Lower lobe of right lung (tissue), 2 donors: ENCODE measurements at regions not wholly inside any gene's neighbourhood (a gene's known extent, or its start where the extent isn't known, plus 50 kb on each side); places are given as distances from the start of the nearest gene placed in this dataset.
"Not testable (repeated sequence)": the region's sequence is repeated elsewhere in the genome, so short reads cannot be mapped to it uniquely, and the experiment has no call there.

Experiments used
- ATAC-seq, 2 donors: fragments of 200-7000 bp; cut with Tn5 transposase; one replicate each; pipeline ENCODE4 v1.9.1; 2020 to 2022; ENCODE audit warnings: mild to moderate bottlenecking in 2 of 2, moderate library complexity in 2 of 2
- DNase-seq: peaks from one replicate; pipeline ENCODE4 v3.0.0-alpha.2; 2020
- H3K27ac ChIP-seq: fragments of 200-600 bp; one replicate; pipeline ENCODE4 v1.8.0; 2022
- H3K27me3 ChIP-seq: fragments of 200-600 bp; one replicate; pipeline ENCODE4 v1.8.0; 2022; ENCODE audit warnings: low read depth
- H3K36me3 ChIP-seq: fragments of 200-600 bp; one replicate; pipeline ENCODE4 v1.8.0; 2022; ENCODE audit warnings: mild to moderate bottlenecking
- H3K4me1 ChIP-seq: fragments of 200-600 bp; one replicate; pipeline ENCODE4 v1.8.0; 2022
- H3K4me3 ChIP-seq: fragments of 200-600 bp; one replicate; pipeline ENCODE4 v1.8.0; 2022; ENCODE audit warnings: mild to moderate bottlenecking
- H3K9me3 ChIP-seq: fragments of 200-600 bp; one replicate; pipeline ENCODE4 v1.8.0; 2022
- intact Hi-C: fragments of 100-400 bp; cut with DNase I; formaldehyde crosslinking; loops from one replicate; pipeline ENCODE4 v1.11.0; 2022
- TF ChIP-seq, protein P1 (sequence below): fragments of 200-600 bp; IDR thresholded peaks from one replicate; pipeline ENCODE4 v1.8.0; 2022; ENCODE audit warnings: antibody characterized with exemption, mild to moderate bottlenecking
- donor health status: DM: no; HTN: yes; CAD: no; lungs with severe emphysema.

DNA sequence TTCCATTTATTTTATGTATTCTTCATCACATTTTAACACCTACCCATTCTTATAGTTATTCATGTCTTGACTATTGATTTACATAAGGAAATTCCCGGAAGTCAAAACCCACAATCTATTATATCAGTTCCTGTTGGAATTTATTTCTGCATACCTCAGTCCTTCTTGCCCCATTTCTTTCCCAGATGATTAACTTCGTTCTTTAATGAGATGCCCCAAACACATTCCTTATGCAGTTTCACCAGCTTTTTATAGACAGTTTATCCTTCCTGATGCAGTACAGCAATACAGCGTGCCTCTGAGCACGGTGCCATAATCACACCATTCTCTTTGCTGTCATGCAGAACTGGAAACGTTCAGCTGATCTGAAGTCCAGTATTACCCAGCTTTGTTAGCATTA, 175.8 kb upstream of the NANOGP8 start:
- H3K27me3 ChIP-seq = no peaks in the 10 kb centered on the region
- ATAC-seq (no peak), DNase-seq (no peak)
- intact Hi-C loops = no loop called here
- TF ChIP-seq, protein P1, sequence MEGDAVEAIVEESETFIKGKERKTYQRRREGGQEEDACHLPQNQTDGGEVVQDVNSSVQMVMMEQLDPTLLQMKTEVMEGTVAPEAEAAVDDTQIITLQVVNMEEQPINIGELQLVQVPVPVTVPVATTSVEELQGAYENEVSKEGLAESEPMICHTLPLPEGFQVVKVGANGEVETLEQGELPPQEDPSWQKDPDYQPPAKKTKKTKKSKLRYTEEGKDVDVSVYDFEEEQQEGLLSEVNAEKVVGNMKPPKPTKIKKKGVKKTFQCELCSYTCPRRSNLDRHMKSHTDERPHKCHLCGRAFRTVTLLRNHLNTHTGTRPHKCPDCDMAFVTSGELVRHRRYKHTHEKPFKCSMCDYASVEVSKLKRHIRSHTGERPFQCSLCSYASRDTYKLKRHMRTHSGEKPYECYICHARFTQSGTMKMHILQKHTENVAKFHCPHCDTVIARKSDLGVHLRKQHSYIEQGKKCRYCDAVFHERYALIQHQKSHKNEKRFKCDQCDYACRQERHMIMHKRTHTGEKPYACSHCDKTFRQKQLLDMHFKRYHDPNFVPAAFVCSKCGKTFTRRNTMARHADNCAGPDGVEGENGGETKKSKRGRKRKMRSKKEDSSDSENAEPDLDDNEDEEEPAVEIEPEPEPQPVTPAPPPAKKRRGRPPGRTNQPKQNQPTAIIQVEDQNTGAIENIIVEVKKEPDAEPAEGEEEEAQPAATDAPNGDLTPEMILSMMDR = no peak
- no peak overlapping the region for H3K4me3 ChIP-seq
- H3K27ac ChIP-seq = no peak overlapping the region
- no peaks in the 10 kb centered on the region for H3K4me1 ChIP-seq
- H3K9me3 ChIP-seq = no peaks in the 10 kb centered on the region
- no peaks in the 10 kb centered on the region for H3K36me3 ChIP-seq

DNA sequence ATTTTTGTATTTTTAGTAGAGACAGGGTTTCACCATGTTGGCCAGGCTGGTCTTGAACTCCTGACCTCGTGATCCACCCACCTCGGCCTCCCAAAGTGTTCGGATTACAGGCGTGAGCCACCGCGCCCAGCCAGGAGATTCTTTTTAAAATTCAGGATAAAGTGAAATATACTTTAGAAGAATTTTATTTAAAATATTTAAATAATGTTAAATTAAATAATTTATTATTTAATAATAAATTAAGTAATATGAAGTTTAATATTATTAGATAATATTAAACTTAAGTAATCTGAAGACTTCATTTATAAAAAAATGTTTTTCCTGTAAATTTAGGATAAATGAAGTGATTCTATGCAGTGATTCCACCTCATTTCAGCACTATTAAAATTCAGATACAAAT, 175.2 kb upstream of the NANOGP8 start:
- H3K27me3 ChIP-seq, intact Hi-C loops: not testable (repeated sequence)

DNA sequence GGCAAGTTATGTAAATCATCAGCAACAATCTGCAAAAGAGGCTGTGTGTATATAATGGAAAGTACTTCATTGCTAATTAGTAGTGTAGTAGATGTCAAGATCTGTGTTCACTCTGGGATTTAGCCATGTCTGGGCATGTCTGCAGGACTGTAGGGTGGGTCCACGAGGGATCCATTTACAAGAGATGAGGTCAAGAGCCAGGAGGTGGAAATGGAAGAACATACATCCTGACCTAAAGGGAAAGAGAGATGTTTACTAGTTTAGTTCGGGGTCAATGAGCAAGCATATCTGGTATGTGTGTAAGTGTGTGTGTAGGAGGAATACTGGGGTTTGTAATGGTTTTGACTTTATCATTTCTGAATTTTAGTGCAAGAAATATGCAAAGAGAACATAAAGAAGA, 171.5 kb upstream of the NANOGP8 start:
- intact Hi-C loops = no loop called here

More for the DNA sequence above, 175.2 kb upstream of the NANOGP8 start:
- ATAC-seq, H3K36me3 ChIP-seq, H3K4me1 ChIP-seq, H3K9me3 ChIP-seq, H3K27ac ChIP-seq, DNase-seq, H3K4me3 ChIP-seq: not testable (repeated sequence)

DNA sequence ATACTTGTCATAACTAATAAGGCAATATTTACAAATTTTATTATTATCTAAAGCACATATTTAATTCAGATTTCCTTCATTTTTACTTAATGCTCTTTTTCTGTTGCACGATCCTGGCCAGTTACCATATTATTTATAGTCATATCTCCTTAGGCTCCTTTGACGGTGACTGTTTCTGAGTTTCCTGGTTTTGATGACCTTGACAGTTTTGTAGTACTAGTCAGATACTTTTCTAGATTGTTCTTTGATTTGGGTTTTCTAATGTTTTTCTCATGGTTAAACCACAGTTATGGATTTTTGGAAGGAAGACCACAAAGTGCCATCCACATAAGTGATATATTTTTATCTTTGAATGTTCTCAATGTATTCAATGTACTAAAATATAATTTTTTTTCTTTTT, 171.0 kb upstream of the NANOGP8 start:
- no peaks in the 10 kb centered on the region for H3K4me1 ChIP-seq
- no peaks in the 10 kb centered on the region for H3K36me3 ChIP-seq
- intact Hi-C loops = no loop called here
- ATAC-seq (no peak), DNase-seq (no peak)
- H3K9me3 ChIP-seq = no peaks in the 10 kb centered on the region
- H3K27me3 ChIP-seq = no peaks in the 10 kb centered on the region
- H3K4me3 ChIP-seq = no peak overlapping the region
- TF ChIP-seq, protein P1 = no peak
- H3K27ac ChIP-seq = no peak overlapping the region

More for the DNA sequence above, 171.5 kb upstream of the NANOGP8 start:
- H3K36me3 ChIP-seq = no peaks in the 10 kb centered on the region
- no peak overlapping the region for H3K27ac ChIP-seq
- no peak overlapping the region for H3K4me3 ChIP-seq
- DNase-seq (no peak), ATAC-seq (no peak)
- H3K4me1 ChIP-seq = no peaks in the 10 kb centered on the region
- H3K9me3 ChIP-seq = no peaks in the 10 kb centered on the region
- TF ChIP-seq, protein P1 = no peak
- no peaks in the 10 kb centered on the region for H3K27me3 ChIP-seq

DNA sequence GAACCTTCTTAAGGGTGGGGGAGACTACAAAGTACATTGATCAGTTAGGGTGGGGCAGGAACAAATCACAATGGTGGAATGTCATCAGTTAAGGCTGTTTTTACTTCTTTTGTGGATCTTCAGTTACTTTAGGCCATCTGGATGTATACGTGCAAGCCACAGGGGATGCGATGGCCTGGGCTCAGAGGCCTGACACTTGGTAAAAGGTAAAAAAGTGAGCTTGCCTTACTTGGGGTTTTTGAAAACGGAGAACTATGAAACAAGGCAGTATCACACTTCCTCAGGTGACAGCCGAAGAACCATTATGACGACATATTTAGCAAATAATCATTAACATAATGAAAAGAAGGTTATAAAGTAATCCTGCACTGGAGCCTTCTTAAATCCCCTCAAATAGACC, 169.8 kb upstream of the NANOGP8 start:
- H3K36me3 ChIP-seq, H3K4me3 ChIP-seq, intact Hi-C loops, H3K27me3 ChIP-seq, H3K9me3 ChIP-seq, H3K4me1 ChIP-seq, H3K27ac ChIP-seq, ATAC-seq, DNase-seq: not testable (repeated sequence)

DNA sequence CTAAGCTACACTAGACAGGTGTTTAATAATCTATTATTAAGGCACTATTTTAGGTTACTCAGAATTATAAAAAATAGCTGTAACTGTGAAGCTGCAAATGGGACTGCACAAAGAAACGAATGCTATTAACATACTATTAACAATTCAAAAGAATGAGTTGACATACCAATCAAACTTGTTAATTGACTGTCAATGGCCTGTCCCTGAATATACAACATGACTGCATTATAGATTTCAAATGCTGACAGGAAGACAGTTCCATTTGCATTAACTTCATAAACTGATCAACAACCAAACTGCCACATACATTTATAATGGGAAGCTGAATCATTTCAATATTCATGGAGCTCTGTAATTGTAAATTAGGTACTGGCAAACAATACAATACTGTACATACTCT, 169.0 kb upstream of the NANOGP8 start:
- TF ChIP-seq, protein P1 = no peak
- no peaks in the 10 kb centered on the region for H3K9me3 ChIP-seq
- intact Hi-C loops = no loop called here

DNA sequence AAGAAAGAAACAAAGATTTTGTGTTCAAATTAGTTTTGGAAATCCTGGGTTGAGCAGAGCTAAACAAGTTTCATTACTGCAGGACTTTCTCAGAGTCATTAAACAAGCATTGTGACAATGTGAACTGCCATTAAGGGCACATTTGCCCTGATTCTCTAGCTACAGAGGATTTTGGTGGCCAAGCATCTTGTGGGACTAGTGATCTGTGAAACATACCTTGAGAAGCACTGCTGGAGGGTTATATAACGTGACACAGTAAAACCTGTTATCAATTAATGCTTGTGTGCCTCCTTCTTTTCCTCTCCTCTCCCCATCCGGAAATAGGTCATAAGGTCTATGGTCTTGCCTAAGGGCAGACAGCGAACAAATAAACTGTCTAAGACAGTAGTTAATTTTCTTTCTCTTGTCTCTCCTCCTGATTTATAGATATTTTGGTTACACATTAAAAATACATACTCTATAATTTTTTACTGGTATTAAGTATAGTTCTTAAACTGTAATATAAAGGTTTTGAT, 167.3 kb upstream of the NANOGP8 start:
- intact Hi-C loops = no loop called here
- Histone ChIP-seq H3K4me3 (no peak overlapping the region), H3K36me3 (no peaks in the 10 kb centered on the region), H3K27me3 (no peaks in the 10 kb centered on the region), H3K27ac (no peak overlapping the region), H3K9me3 (no peaks in the 10 kb centered on the region), H3K4me1 (no peaks in the 10 kb centered on the region)
- DNase-seq (no peak), ATAC-seq (no peak)
- TF ChIP-seq, protein P1 = no peak

More for the DNA sequence above, 169.0 kb upstream of the NANOGP8 start:
- H3K27ac ChIP-seq = no peak overlapping the region
- H3K4me1 ChIP-seq = no peaks in the 10 kb centered on the region
- no peak overlapping the region for H3K4me3 ChIP-seq
- ATAC-seq (no peak), DNase-seq (no peak)
- no peaks in the 10 kb centered on the region for H3K36me3 ChIP-seq
- no peaks in the 10 kb centered on the region for H3K27me3 ChIP-seq
